ENCODE measurements at regions not wholly inside any gene's neighbourhood (a gene's known extent, or its start where the extent isn't known, plus 50 kb on each side); places are given as distances from the start of the nearest gene placed in this dataset.

DNA sequence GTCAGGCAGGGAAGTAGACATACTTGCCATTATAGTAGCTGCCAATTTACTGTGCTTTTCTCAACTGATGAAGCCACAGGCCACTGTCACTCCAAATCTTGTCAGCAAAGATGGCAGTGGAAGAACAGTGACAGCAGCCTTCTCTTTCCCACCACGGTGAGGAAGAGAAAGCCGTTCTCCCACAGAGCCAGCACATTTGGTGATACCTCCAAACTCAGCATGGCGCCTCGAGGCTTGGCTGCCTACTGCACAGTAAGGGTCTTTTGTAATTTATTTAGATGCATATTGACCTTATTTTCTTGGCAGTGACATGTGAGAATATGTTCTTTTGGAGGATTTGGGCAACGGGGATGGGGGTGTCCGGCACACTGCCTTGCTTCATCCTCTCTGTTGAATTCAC lies 117.2 kb upstream of the CDH20 start:
- H3K27ac Mint-ChIP-seq: no peak overlapping the region
- H3K27me3 Mint-ChIP-seq (ENCODE audit: low read depth): peaks cover 6% of the 10 kb centered on the region
- H3K4me3 Mint-ChIP-seq: no peak overlapping the region

DNA sequence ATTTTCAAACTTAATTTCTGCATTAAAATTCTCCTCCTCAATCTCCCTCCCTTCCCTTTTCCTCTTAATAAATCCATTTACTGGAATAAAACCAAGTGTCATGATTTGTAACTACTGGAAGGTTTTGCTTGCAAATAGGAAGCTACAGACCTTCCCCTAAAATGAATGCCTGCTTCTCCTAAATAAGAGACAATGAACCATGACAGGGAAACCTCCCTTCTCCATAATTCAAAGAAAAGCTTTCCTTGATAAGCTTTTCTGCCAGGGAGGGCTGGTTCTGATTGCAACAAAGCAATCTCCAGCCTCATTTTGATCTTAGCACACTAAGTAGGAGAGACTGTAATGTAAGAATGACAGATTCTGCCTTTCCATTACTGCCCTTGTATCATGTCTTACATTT lies 111.0 kb upstream of the CDH20 start:
- Mint-ChIP-seq H3K27me3 (ENCODE audit: low read depth) (peaks cover 4% of the 10 kb centered on the region), H3K4me1 (peaks cover 11% of the 10 kb centered on the region), H3K9me3 (peaks cover 2% of the 10 kb centered on the region), H3K4me3 (no peak overlapping the region), H3K27ac (peak overlapping the region; percentile 21 to 73 (median 70)), H3K36me3 (ENCODE audit: low read depth) (no peaks in the 10 kb centered on the region)
- no peak for TF ChIP-seq CTCF (IDR thresholded peaks at IDR 0.05; ENCODE audit: unreplicated experiment in 3 of 3)

More for the DNA sequence above, 117.2 kb upstream of the CDH20 start:
- no peaks in the 10 kb centered on the region for H3K9me3 Mint-ChIP-seq
- H3K4me1 Mint-ChIP-seq: no peaks in the 10 kb centered on the region
- no peaks in the 10 kb centered on the region for H3K36me3 Mint-ChIP-seq (ENCODE audit: low read depth)
- no peak for TF ChIP-seq CTCF (IDR thresholded peaks at IDR 0.05; ENCODE audit: unreplicated experiment in 3 of 3)

DNA sequence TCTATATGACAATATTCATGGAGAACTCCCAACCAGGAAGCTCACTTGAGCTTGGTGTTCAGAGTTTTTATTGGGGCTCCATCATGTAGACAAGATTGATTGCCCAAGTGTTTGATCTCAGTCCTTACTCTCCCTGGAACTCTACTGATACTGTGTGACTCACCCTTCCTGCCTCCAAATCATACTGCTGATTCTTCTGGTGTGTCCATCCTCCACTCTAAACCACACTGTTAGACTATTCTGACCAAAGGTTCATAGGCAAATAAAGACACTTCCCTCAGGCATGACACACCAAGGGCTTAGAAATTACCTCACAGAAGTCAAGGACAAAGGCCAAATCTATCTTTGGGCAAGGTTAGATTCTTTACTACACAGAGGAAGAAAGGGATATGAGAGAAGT lies 107.9 kb upstream of the CDH20 start:
- H3K27me3 Mint-ChIP-seq (ENCODE audit: low read depth): peaks cover 4% of the 10 kb centered on the region
- peaks cover 2% of the 10 kb centered on the region for H3K9me3 Mint-ChIP-seq
- TF ChIP-seq CTCF (IDR thresholded peaks at IDR 0.05; ENCODE audit: unreplicated experiment in 3 of 3): no peak
- no peak overlapping the region for H3K4me3 Mint-ChIP-seq
- no peaks in the 10 kb centered on the region for H3K36me3 Mint-ChIP-seq (ENCODE audit: low read depth)
- no peak overlapping the region for H3K27ac Mint-ChIP-seq
- H3K4me1 Mint-ChIP-seq: peaks cover 11% of the 10 kb centered on the region

- TF ChIP-seq CTCF (IDR thresholded peaks at IDR 0.05; ENCODE audit: unreplicated experiment in 3 of 3): no peak
- no peaks in the 10 kb centered on the region for H3K36me3 Mint-ChIP-seq (ENCODE audit: low read depth)
- no peaks in the 10 kb centered on the region for H3K9me3 Mint-ChIP-seq
- no peak overlapping the region for H3K4me3 Mint-ChIP-seq
- H3K4me1 Mint-ChIP-seq: no peaks in the 10 kb centered on the region
- no peaks in the 10 kb centered on the region for H3K27me3 Mint-ChIP-seq (ENCODE audit: low read depth)
- H3K27ac Mint-ChIP-seq: no peak overlapping the region
Observed at GRCh38 chr18:61236356-61237057, 96.7 kb upstream of the CDH20 start.

- no peak overlapping the region for H3K27ac Mint-ChIP-seq
- no peak overlapping the region for H3K4me3 Mint-ChIP-seq
- no peaks in the 10 kb centered on the region for H3K9me3 Mint-ChIP-seq
- H3K36me3 Mint-ChIP-seq (ENCODE audit: low read depth): no peaks in the 10 kb centered on the region
- H3K27me3 Mint-ChIP-seq (ENCODE audit: low read depth): no peaks in the 10 kb centered on the region
- TF ChIP-seq CTCF (IDR thresholded peaks at IDR 0.05; ENCODE audit: unreplicated experiment in 3 of 3): no peak
- H3K4me1 Mint-ChIP-seq: no peaks in the 10 kb centered on the region
Observed at GRCh38 chr18:61237529-61237928, 95.7 kb upstream of the CDH20 start.

GRCh38 chr18:61239051-61239450 lies 94.2 kb upstream of the CDH20 start:
- H3K27me3 Mint-ChIP-seq (ENCODE audit: low read depth): no peaks in the 10 kb centered on the region
- H3K4me1 Mint-ChIP-seq: no peaks in the 10 kb centered on the region
- no peaks in the 10 kb centered on the region for H3K36me3 Mint-ChIP-seq (ENCODE audit: low read depth)
- H3K4me3 Mint-ChIP-seq: no peak overlapping the region
- no peak for TF ChIP-seq CTCF (IDR thresholded peaks at IDR 0.05; ENCODE audit: unreplicated experiment in 3 of 3)
- no peak overlapping the region for H3K27ac Mint-ChIP-seq
- no peaks in the 10 kb centered on the region for H3K9me3 Mint-ChIP-seq

Data from nephron (organoid).